WTC11 (cell line): ENCODE measurements at regions not wholly inside any gene's neighbourhood (a gene's known extent, or its start where the extent isn't known, plus 50 kb on each side); places are given as distances from the start of the nearest gene placed in this dataset.

Experiments
- ATAC-seq: fragments of 200-7000 bp; cut with Tn5 transposase; 2 replicates; pipeline ENCODE4 v1.10.0; 2021; ENCODE audit warnings: mild to moderate bottlenecking, moderate library complexity
- CTCF ChIA-PET: fragments of 300-600 bp; sonication (Branson Sonifier 250); formaldehyde crosslinking; loops from one replicate; lab custom pipeline; 2021; ENCODE audit warnings: antibody characterized with exemption; lab: Charles Lee
- POLR2A ChIA-PET: fragments of 350-600 bp; sonication (Branson Sonifier 250); formaldehyde crosslinking; loops from one replicate; lab custom pipeline; 2021; ENCODE audit warnings: antibody characterized with exemption; lab: Charles Lee
- DNase-seq: peaks from one replicate; pipeline ENCODE4 v3.0.0; 2021; ENCODE audit warnings: low spot score
- H3K27ac Mint-ChIP-seq: 2 replicates; pipeline ENCODE4 v1.8.0; 2021; ENCODE audit warnings: mixed read lengths
- H3K27me3 Mint-ChIP-seq: 2 replicates; pipeline ENCODE4 v1.8.0; 2021; ENCODE audit warnings: low read depth, mild to moderate bottlenecking, moderate library complexity, mixed read lengths
- H3K36me3 Mint-ChIP-seq: 2 replicates; pipeline ENCODE4 v1.8.0; 2021; ENCODE audit warnings: mixed read lengths
- H3K4me1 Mint-ChIP-seq: 2 replicates; pipeline ENCODE4 v1.8.0; 2022; ENCODE audit warnings: mixed read lengths
- H3K4me3 Mint-ChIP-seq: 2 replicates; pipeline ENCODE4 v1.8.0; 2021; ENCODE audit warnings: mild to moderate bottlenecking, moderate library complexity, mixed read lengths
- H3K9me3 Mint-ChIP-seq: 2 replicates; pipeline ENCODE4 v1.8.0; 2021; ENCODE audit warnings: mixed read lengths
- ATF2 ChIP-seq: sonication (generic); formaldehyde crosslinking; IDR thresholded peaks from 2 replicates; pipeline ENCODE4 v1.8.1; 2022; ENCODE audit warnings: low read depth, missing genetic modification reagents, borderline replicate concordance
- EMX1 ChIP-seq: fragments of 250-450 bp; sonication (Bioruptor Pico); IDR thresholded peaks from 2 replicates; pipeline ENCODE4 v1.8.0; 2021; ENCODE audit warnings: mild to moderate bottlenecking
- GABPB1 ChIP-seq: sonication (generic); formaldehyde crosslinking; IDR thresholded peaks from 2 replicates; pipeline ENCODE4 v1.8.1; 2023; ENCODE audit warnings: mild to moderate bottlenecking, missing genetic modification reagents
- NR2C2 ChIP-seq: sonication (generic); formaldehyde crosslinking; IDR thresholded peaks from 2 replicates; pipeline ENCODE4 v1.8.0; 2022; ENCODE audit warnings: mild to moderate bottlenecking, missing genetic modification reagents
- PRDM15 ChIP-seq: sonication (generic); formaldehyde crosslinking; IDR thresholded peaks from 2 replicates; pipeline ENCODE4 v1.8.0; 2022; ENCODE audit warnings: missing genetic modification reagents
- SMAD4 ChIP-seq: sonication (generic); formaldehyde crosslinking; IDR thresholded peaks from 2 replicates; pipeline ENCODE4 v1.8.0; 2022; ENCODE audit warnings: mild to moderate bottlenecking, missing genetic modification reagents
- TCF7 ChIP-seq: sonication (generic); formaldehyde crosslinking; IDR thresholded peaks from 2 replicates; pipeline ENCODE4 v1.8.0; 2022; ENCODE audit warnings: mild to moderate bottlenecking, low read depth, missing genetic modification reagents, moderate library complexity
- TEAD1 ChIP-seq: sonication (generic); formaldehyde crosslinking; IDR thresholded peaks from 2 replicates; pipeline ENCODE4 v1.8.0; 2022; ENCODE audit warnings: mild to moderate bottlenecking, missing genetic modification reagents
- ZBTB21 ChIP-seq: sonication (generic); formaldehyde crosslinking; IDR thresholded peaks from 2 replicates; pipeline ENCODE4 v1.8.1; 2023; ENCODE audit warnings: mild to moderate bottlenecking, missing genetic modification reagents, borderline replicate concordance
- ZBTB43 ChIP-seq: sonication (generic); formaldehyde crosslinking; IDR thresholded peaks from 2 replicates; pipeline ENCODE4 v1.8.1; 2023; ENCODE audit warnings: mild to moderate bottlenecking, missing genetic modification reagents
- ZMAT4 ChIP-seq: fragments of 250-450 bp; sonication (Bioruptor Pico); IDR thresholded peaks from 2 replicates; pipeline ENCODE4 v1.9.0; 2021; ENCODE audit warnings: mild to moderate bottlenecking
- ZNF232 ChIP-seq: sonication (generic); formaldehyde crosslinking; IDR thresholded peaks from 2 replicates; pipeline ENCODE4 v1.8.0; 2022; ENCODE audit warnings: mild to moderate bottlenecking, missing genetic modification reagents
- ZNF425 ChIP-seq: fragments of 250-450 bp; sonication (Bioruptor Pico); conservative IDR thresholded peaks from 2 replicates; pipeline ENCODE4 v1.9.0; 2021; ENCODE audit warnings: mild to moderate bottlenecking
- ZNF512 ChIP-seq: sonication (generic); formaldehyde crosslinking; IDR thresholded peaks from 2 replicates; pipeline ENCODE4 v1.8.1; 2022; ENCODE audit warnings: missing genetic modification reagents, borderline replicate concordance
- ZNF532 ChIP-seq: fragments of 250-450 bp; sonication (Bioruptor Pico); IDR thresholded peaks from 2 replicates; pipeline ENCODE4 v1.9.0; 2021; ENCODE audit warnings: mild to moderate bottlenecking, borderline replicate concordance
- ZNF671 ChIP-seq: fragments of 250-450 bp; sonication (Bioruptor Pico); IDR thresholded peaks from 2 replicates; pipeline ENCODE4 v1.8.0; 2021; ENCODE audit warnings: mild to moderate bottlenecking

GRCh38 chr6:168959696-168960095 lies 293.9 kb downstream of the THBS2 start:
- POLR2A ChIA-PET = no interaction called here
- Mint-ChIP-seq H3K36me3 (0 out of 2 replicates have a peak, but pooled peaks cover 2% of the 10 kb centered on the region), H3K27me3 (no peaks in the 10 kb centered on the region; the same call in 1 of the 2 replicates), H3K9me3 (peaks cover 14% of the 10 kb centered on the region; the same call in 1 of the 2 replicates), H3K27ac (no peak overlapping the region), H3K4me3 (no peak overlapping the region), H3K4me1 (peaks cover 4% of the 10 kb centered on the region; the same call in 1 of the 2 replicates)
- TF ChIP-seq TCF7 (CRISPR knock-in tag) (no peak), ZNF232 (CRISPR knock-in tag) (no peak), ZBTB21 (CRISPR knock-in tag) (no peak), GABPB1 (no peak), ZNF532 (CRISPR knock-in tag) (no peak), ZMAT4 (CRISPR knock-in tag) (no peak), ZNF425 (CRISPR knock-in tag) (no peak), TEAD1 (CRISPR knock-in tag) (no peak), ZNF512 (CRISPR knock-in tag) (no peak), SMAD4 (CRISPR knock-in tag) (no peak), ZBTB43 (CRISPR knock-in tag) (no peak), PRDM15 (CRISPR knock-in tag) (no peak), ZNF671 (CRISPR knock-in tag) (no peak), ATF2 (CRISPR knock-in tag) (no peak), NR2C2 (CRISPR knock-in tag) (no peak), EMX1 (CRISPR knock-in tag) (no peak)
- CTCF ChIA-PET = no interaction called here
- DNase-seq (no peak), ATAC-seq (no peak)
